ENCODE measurements at regions not wholly inside any gene's neighbourhood (a gene's known extent, or its start where the extent isn't known, plus 50 kb on each side); places are given as distances from the start of the nearest gene placed in this dataset.

DNA sequence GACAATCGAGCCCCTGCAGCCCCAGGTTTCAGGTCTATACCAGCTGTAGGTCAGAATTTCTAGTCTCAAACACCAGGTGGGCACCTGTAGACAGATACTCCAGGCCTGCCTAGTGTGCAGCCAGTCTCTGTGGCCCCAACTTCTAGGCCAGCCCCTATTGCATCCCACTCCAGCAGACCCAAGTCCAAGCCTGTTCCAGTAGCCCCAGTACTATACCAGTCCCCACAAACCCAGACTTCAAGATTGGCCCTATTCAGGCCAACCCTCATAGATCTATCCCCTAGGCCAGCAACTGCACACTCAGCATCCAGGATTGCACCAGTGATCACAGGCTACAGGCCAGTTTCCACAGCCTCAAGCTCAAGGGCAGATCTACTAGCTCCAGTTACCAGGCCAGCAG lies 344.0 kb downstream of the PYDC2 start:
- no peak for TF ChIP-seq SIN3A (IDR thresholded peaks at IDR 0.05; ENCODE audit: borderline replicate concordance, insufficient read depth, low read depth, low read length)
- no peak for TF ChIP-seq REST (IDR thresholded peaks at IDR 0.05; ENCODE audit: insufficient read depth in 1 of 2, low read depth in 2 of 2, low read length in 1 of 2)
- no peak for TF ChIP-seq POLR2AphosphoS5 (IDR thresholded peaks at IDR 0.05; ENCODE audit: low read depth, low read length)
- no peak for TF ChIP-seq CTCF (IDR thresholded peaks at IDR 0.05)

Measured in Panc1 (cell line).